Right lobe of liver (tissue), 6 donors: ENCODE measurements at regions not wholly inside any gene's neighbourhood (a gene's known extent, or its start where the extent isn't known, plus 50 kb on each side); places are given as distances from the start of the nearest gene placed in this dataset.

Experiments used
- ATAC-seq, 4 donors: fragments of 200-7000 bp; cut with Tn5 transposase; one replicate each; pipeline ENCODE4 v1.9.1; 2020; ENCODE audit warnings: mild to moderate bottlenecking in 4 of 4, moderate library complexity in 4 of 4
- DNase-seq, 3 donors: peaks; one replicate each; pipeline ENCODE4 v3.0.0-alpha.2; 2020
- H3K27ac ChIP-seq, 3 donors: fragments of 200-600 bp; one replicate each; pipeline ENCODE4 v1.8.0; 2022
- H3K27me3 ChIP-seq, 2 donors: fragments of 200-600 bp; one replicate each; pipeline ENCODE4 v1.8.0; 2022
- H3K36me3 ChIP-seq, 4 donors: fragments of 200-600 bp; sonication (generic) in 1 of 4; one replicate each; pipeline versions ENCODE4 v1.5.1 to v1.8.0; 2017 to 2022; ENCODE audit warnings: control low read depth in 1 of 4
- H3K4me1 ChIP-seq, 4 donors: fragments of 200-600 bp; sonication (generic) in 1 of 4; one replicate each; pipeline versions ENCODE4 v1.5.1 to v1.8.0; 2017 to 2022; ENCODE audit warnings: control low read depth in 1 of 4
- H3K4me3 ChIP-seq, 3 donors: fragments of 200-600 bp; one replicate each; pipeline ENCODE4 v1.8.0; 2022
- H3K9me3 ChIP-seq, 4 donors: fragments of 200-600 bp; sonication (generic) in 1 of 4; one replicate each; pipeline versions ENCODE4 v1.5.1 to v1.8.0; 2017 to 2022; ENCODE audit warnings: control low read depth in 1 of 4
- POLR2A ChIP-seq: fragments of 450-650 bp; IDR thresholded peaks from one replicate; pipeline ENCODE4 v1.6.1; 2017; ENCODE audit warnings: antibody characterized with exemption, mild to moderate bottlenecking
- WGBS: methylation state at CpG from one replicate; pipeline ENCODE4 v1.1.6; 2018; ENCODE audit warnings: low coverage, low lambda C conversion rate; ENCODE audit not compliant: insufficient coverage; ENCODE audit errors: missing lambda C conversion rate; 5-methylcytosine and 5-hydroxymethylcytosine counted together
- intact Hi-C, 2 donors: fragments of 100-400 bp; cut with DNase I; formaldehyde crosslinking; loops; one replicate each; pipeline versions ENCODE4 v1.11.2 to v1.14.1; 2022
- TF ChIP-seq, protein P1 (sequence below), 4 donors: fragments of 200-600 bp in 3 of 4; fragments of 450-650 bp in 1 of 4; IDR thresholded peaks; one replicate each; pipeline versions ENCODE4 v1.5.1 to v1.8.0; 2016 to 2022; ENCODE audit warnings: antibody characterized with exemption in 4 of 4, mild to moderate bottlenecking in 2 of 4
- donor health status: DM: no; HTN: yes; CAD: no.
- donor health status: DM: no; HTN: no; CAD: no.
- donor health status: DM: no; HTN: no; CAD: no.
- donor health status: DM: no; HTN: yes; CAD: no.
- donor health status: DM: no; HTN: yes; CAD: no.

GRCh38 chr5:74957906-74958305 lies 91.7 kb upstream of the FAM169A start:
- peak; percentile 34 to 52 (median 42) for ATAC-seq
- no peak for DNase-seq
- no peak for TF ChIP-seq POLR2A
- TF ChIP-seq, protein P1, sequence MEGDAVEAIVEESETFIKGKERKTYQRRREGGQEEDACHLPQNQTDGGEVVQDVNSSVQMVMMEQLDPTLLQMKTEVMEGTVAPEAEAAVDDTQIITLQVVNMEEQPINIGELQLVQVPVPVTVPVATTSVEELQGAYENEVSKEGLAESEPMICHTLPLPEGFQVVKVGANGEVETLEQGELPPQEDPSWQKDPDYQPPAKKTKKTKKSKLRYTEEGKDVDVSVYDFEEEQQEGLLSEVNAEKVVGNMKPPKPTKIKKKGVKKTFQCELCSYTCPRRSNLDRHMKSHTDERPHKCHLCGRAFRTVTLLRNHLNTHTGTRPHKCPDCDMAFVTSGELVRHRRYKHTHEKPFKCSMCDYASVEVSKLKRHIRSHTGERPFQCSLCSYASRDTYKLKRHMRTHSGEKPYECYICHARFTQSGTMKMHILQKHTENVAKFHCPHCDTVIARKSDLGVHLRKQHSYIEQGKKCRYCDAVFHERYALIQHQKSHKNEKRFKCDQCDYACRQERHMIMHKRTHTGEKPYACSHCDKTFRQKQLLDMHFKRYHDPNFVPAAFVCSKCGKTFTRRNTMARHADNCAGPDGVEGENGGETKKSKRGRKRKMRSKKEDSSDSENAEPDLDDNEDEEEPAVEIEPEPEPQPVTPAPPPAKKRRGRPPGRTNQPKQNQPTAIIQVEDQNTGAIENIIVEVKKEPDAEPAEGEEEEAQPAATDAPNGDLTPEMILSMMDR (IDR thresholded peaks at IDR 0.05) = no peak

DNA sequence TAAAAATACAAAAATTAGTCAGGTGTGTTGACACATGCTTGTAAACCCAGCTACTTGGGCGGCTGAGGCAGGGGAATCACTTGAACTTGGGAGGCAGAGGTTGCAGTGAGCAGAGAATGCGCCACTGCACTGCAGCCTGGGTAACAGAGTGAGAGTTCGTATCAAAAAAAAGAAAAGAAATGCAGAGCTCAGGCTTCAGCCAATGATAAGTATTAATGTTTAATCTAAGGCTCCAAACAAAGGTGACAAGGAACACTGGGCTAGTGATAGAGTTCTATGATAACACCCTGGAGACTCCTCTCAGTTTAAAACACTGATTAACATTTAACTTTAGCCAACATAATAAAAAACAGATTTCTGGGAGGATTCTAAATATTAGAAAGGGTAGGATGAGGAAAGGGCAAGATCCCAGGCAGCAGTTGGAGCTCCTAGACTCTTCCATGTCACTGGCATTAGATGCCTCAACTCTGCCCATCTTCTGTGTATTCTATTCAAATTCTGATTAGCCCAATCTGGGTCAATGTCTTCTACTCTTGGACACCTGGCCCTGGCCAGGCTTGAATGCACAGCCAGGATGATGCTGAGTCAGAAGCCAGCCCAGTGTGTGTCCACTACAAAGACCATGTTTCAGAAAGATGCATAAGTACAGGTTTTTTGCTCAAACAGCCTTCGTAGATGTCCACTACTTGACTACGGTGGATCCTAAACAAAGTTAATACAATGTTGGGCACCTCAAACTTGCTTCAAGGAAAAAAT lies 91.0 kb upstream of the FAM169A start:
- intact Hi-C loops = no loop called here
- TF ChIP-seq, protein P1 (IDR thresholded peaks at IDR 0.05) = no peak
- no peak for TF ChIP-seq POLR2A
- WGBS = 67% methylated on average over 4 of the region's 5 CpGs
- Histone ChIP-seq H3K9me3 (no peaks in the 10 kb centered on the region), H3K36me3 (no peaks in the 10 kb centered on the region), H3K4me3 (no peak overlapping the region), H3K27me3 (no peaks in the 10 kb centered on the region), H3K27ac (no peak overlapping the region), H3K4me1 (peaks cover 0 to 21% (median 9%) of the 10 kb centered on the region in 4 donors)
- ATAC-seq = peak; percentile 34 to 65 (median 59)
- DNase-seq = no peak

More at GRCh38 chr5:74957906-74958305, 91.7 kb upstream of the FAM169A start:
- H3K4me3 ChIP-seq = no peak overlapping the region
- H3K4me1 ChIP-seq = peaks cover 0 to 21% (median 9%) of the 10 kb centered on the region in 4 donors
- no peaks in the 10 kb centered on the region for H3K9me3 ChIP-seq
- intact Hi-C loops = no loop called here
- 8% methylated on average over 3 of the region's 3 CpGs for WGBS
- no peaks in the 10 kb centered on the region for H3K27me3 ChIP-seq
- H3K27ac ChIP-seq = no peak overlapping the region
- no peaks in the 10 kb centered on the region for H3K36me3 ChIP-seq

- intact Hi-C loops = no loop called here
- Histone ChIP-seq H3K4me1 (peaks cover 0 to 21% (median 9%) of the 10 kb centered on the region in 4 donors), H3K27me3 (no peaks in the 10 kb centered on the region), H3K36me3 (no peaks in the 10 kb centered on the region), H3K27ac (no peak overlapping the region), H3K9me3 (no peaks in the 10 kb centered on the region), H3K4me3 (no peak overlapping the region)
- no peak for DNase-seq
- no peak for TF ChIP-seq POLR2A
- TF ChIP-seq, protein P1 (IDR thresholded peaks at IDR 0.05) = no peak
- 91% methylated on average over 1 of the region's 4 CpGs for WGBS
- no peak for ATAC-seq
Observed at GRCh38 chr5:74956278-74956677, 90.1 kb upstream of the FAM169A start.

GRCh38 chr5:74954919-74955318 lies 88.7 kb upstream of the FAM169A start:
- no peak for DNase-seq
- intact Hi-C loops = no loop called here
- no peak for ATAC-seq
- Histone ChIP-seq H3K36me3 (no peaks in the 10 kb centered on the region), H3K27me3 (no peaks in the 10 kb centered on the region), H3K27ac (no peak overlapping the region), H3K9me3 (no peaks in the 10 kb centered on the region), H3K4me3 (no peak overlapping the region), H3K4me1 (peaks cover 0 to 21% (median 9%) of the 10 kb centered on the region in 4 donors)
- no peak for TF ChIP-seq POLR2A
- WGBS = 82% methylated on average over 3 of the region's 3 CpGs

GRCh38 chr5:74953937-74954720 lies 87.9 kb upstream of the FAM169A start:
- H3K27me3 ChIP-seq = no peaks in the 10 kb centered on the region
- TF ChIP-seq POLR2A = no peak
- TF ChIP-seq, protein P1 (IDR thresholded peaks at IDR 0.05) = no peak
- intact Hi-C loops = no loop called here
- peak; percentile 67 to 85 (median 76) for ATAC-seq
- no peaks in the 10 kb centered on the region for H3K36me3 ChIP-seq
- H3K4me3 ChIP-seq = no peak overlapping the region
- no peaks in the 10 kb centered on the region for H3K9me3 ChIP-seq
- peaks cover 0 to 21% (median 9%) of the 10 kb centered on the region in 4 donors for H3K4me1 ChIP-seq
- H3K27ac ChIP-seq = peak overlapping the region in 1 of 3 donors; percentile 4
- 68% methylated on average over 7 of the region's 8 CpGs for WGBS
- DNase-seq = peak in 1 of 3 donors; percentile 50
